ENCODE measurements at regions not wholly inside any gene's neighbourhood (a gene's known extent, or its start where the extent isn't known, plus 50 kb on each side); places are given as distances from the start of the nearest gene placed in this dataset.

DNA sequence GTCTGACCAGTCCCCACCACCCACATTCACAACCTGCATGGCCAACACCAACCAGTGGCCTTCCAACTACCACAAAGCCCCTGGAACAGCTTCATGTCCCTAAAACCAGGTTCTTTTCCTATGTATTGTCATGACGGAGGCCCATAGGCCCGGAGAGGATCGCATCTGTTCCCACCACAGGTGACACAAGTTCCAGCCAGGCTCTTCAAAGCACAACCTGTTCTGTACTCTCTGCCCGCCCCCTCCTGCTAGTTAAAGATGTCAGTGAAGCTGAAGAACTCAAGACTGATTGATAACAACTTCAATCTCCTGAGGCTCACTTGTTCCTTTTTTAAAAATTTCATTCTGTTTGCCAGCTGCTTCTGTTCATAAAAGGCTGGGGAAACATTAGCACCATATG, 121.1 kb upstream of the GUCY1A2 start:
- H3K36me3 ChIP-seq (ENCODE audit: control insufficient read depth, insufficient read depth, low read length), result no peaks in the 10 kb centered on the region
- no peaks in the 10 kb centered on the region for H3K27me3 ChIP-seq (replicated peaks; ENCODE audit: control insufficient read depth, insufficient read depth, low read length)
- no peak for DNase-seq (ENCODE audit: extremely low read depth, insufficient read length)
- TF ChIP-seq, protein P1, sequence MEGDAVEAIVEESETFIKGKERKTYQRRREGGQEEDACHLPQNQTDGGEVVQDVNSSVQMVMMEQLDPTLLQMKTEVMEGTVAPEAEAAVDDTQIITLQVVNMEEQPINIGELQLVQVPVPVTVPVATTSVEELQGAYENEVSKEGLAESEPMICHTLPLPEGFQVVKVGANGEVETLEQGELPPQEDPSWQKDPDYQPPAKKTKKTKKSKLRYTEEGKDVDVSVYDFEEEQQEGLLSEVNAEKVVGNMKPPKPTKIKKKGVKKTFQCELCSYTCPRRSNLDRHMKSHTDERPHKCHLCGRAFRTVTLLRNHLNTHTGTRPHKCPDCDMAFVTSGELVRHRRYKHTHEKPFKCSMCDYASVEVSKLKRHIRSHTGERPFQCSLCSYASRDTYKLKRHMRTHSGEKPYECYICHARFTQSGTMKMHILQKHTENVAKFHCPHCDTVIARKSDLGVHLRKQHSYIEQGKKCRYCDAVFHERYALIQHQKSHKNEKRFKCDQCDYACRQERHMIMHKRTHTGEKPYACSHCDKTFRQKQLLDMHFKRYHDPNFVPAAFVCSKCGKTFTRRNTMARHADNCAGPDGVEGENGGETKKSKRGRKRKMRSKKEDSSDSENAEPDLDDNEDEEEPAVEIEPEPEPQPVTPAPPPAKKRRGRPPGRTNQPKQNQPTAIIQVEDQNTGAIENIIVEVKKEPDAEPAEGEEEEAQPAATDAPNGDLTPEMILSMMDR (IDR thresholded peaks at IDR 0.05; ENCODE audit: insufficient read depth, low read length, poor library complexity, severe bottlenecking), result no peak
- H3K4me3 ChIP-seq (replicated peaks; ENCODE audit: low read depth, low read length), result no peak overlapping the region

DNA sequence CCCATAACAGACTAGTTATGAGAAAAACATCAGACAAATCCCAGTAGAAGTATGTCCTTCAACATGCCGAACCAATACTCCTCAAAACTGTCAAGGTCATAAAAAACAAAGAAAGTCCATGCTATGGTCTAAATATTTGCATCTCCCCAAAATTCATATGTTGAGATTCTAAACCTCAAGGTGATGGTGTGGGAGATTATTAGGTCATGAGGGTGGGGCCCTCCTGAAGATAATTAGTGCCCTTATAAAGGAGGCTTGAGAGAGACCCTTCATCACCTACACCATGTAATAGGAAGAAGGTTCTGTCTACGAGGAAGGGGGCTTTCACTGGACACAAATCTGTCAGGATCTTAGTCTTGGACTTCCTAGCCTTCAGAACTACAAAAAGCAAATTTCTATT, 118.6 kb upstream of the GUCY1A2 start:
- TF ChIP-seq, protein P1 (IDR thresholded peaks at IDR 0.05; ENCODE audit: insufficient read depth, low read length, poor library complexity, severe bottlenecking), result no peak
- H3K27me3 ChIP-seq (replicated peaks; ENCODE audit: control insufficient read depth, insufficient read depth, low read length), result no peaks in the 10 kb centered on the region
- DNase-seq (ENCODE audit: extremely low read depth, insufficient read length), result no peak
- no peak overlapping the region for H3K4me3 ChIP-seq (replicated peaks; ENCODE audit: low read depth, low read length)
- no peaks in the 10 kb centered on the region for H3K36me3 ChIP-seq (ENCODE audit: control insufficient read depth, insufficient read depth, low read length)

DNA sequence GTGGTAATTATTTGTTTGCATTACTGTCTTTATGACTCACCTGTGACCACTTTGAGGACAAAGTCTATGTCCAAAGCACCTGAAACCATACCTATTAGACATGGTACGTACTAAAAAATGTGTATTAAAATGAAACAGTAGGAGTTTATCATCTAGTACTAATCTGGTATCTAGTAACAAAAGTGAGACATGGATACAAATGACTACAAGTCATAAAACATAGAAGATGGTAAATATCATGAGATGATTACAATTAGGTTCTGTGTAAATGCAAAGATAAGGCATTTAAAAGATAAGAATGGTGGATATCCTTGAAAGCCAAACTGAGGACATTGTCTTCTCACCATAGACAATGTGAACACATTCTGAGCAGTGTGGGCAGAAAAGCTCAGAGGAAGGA, 113.5 kb upstream of the GUCY1A2 start:
- Histone ChIP-seq H3K27me3 (replicated peaks; ENCODE audit: control insufficient read depth, insufficient read depth, low read length) (no peaks in the 10 kb centered on the region), H3K36me3 (ENCODE audit: control insufficient read depth, insufficient read depth, low read length) (no peaks in the 10 kb centered on the region), H3K4me3 (replicated peaks; ENCODE audit: low read depth, low read length) (no peak overlapping the region)
- DNase-seq (ENCODE audit: extremely low read depth, insufficient read length), result no peak
- TF ChIP-seq, protein P1 (IDR thresholded peaks at IDR 0.05; ENCODE audit: insufficient read depth, low read length, poor library complexity, severe bottlenecking), result no peak

DNA sequence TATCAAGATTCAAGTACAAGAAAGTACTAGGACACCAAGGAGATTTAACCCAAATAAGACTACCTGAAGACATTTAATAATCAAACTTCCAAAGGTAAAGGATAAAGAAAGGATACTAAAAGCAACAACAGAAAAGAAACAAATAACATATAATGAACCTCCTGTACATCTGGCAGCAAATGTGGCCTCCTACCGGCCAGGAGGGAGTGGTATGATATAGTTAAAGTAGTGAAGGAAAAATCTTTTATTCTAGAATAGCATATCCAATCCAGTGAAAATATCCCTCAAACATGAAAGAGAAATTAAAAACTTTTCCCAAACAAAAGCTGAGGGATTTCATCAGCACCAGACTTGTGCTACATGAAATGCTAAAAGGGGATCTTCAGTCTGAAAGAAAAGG, 104.7 kb upstream of the GUCY1A2 start:
- Histone ChIP-seq H3K27me3 (replicated peaks; ENCODE audit: control insufficient read depth, insufficient read depth, low read length) (no peaks in the 10 kb centered on the region), H3K4me3 (replicated peaks; ENCODE audit: low read depth, low read length) (no peak overlapping the region), H3K36me3 (ENCODE audit: control insufficient read depth, insufficient read depth, low read length) (no peaks in the 10 kb centered on the region)
- DNase-seq (ENCODE audit: extremely low read depth, insufficient read length), result no peak
- TF ChIP-seq, protein P1 (IDR thresholded peaks at IDR 0.05; ENCODE audit: insufficient read depth, low read length, poor library complexity, severe bottlenecking), result peak; percentile 17

DNA sequence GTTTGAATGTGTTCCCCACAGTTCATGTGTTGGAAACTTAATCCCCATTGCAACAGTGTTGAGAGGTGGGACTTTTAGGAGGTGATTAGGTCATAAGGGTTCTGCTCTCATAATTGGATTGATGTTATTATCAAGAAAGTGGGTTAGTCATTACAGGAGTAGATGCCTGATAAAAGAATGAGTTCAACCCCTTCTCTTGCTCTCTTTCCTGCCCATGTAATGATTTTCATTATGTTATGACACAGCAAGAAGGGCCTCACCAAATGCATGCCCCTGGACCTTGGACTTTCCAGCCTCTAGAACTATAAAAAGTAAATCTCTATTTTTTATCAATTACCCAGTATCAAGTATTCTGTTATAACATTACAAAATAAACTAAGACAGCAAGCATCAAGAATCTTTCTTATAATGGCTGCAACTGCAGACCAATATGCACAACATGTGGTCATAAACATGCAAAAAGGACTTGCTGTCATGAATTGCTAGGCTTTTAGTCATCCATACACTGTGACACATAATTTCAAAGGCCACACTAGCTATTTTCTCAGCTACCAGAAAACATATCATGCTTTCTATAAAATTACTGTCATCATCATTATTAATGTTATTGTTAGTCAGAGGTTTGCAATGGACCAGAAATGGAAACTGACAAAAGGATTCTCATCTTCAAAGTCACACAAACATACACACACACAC, 99.9 kb upstream of the GUCY1A2 start:
- H3K4me3 ChIP-seq (replicated peaks; ENCODE audit: low read depth, low read length), result no peak overlapping the region
- H3K27me3 ChIP-seq (replicated peaks; ENCODE audit: control insufficient read depth, insufficient read depth, low read length), result no peaks in the 10 kb centered on the region
- no peak for DNase-seq (ENCODE audit: extremely low read depth, insufficient read length)
- TF ChIP-seq, protein P1 (IDR thresholded peaks at IDR 0.05; ENCODE audit: insufficient read depth, low read length, poor library complexity, severe bottlenecking), result no peak
- no peaks in the 10 kb centered on the region for H3K36me3 ChIP-seq (ENCODE audit: control insufficient read depth, insufficient read depth, low read length)

DNA sequence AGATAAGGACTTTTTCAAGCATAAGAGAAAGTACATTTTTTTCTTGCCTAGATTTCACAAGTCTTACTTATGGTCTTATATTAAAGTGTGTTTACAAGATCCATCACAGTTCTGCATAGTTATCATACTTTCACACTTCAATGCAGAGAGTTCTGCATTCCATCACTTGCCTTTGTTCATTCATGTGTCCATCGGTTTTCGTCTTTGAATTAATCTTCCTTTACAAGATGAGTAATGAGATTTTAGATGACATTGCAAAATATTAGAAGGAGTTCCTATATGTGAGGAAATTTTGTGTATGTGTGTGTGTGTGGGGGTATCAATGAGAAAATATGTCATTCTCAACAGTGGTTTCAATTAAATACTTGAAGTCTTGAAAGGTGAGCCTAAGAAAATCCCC, 98.1 kb upstream of the GUCY1A2 start:
- TF ChIP-seq, protein P1 (IDR thresholded peaks at IDR 0.05; ENCODE audit: insufficient read depth, low read length, poor library complexity, severe bottlenecking), result no peak
- H3K4me3 ChIP-seq (replicated peaks; ENCODE audit: low read depth, low read length), result no peak overlapping the region
- no peaks in the 10 kb centered on the region for H3K36me3 ChIP-seq (ENCODE audit: control insufficient read depth, insufficient read depth, low read length)
- H3K27me3 ChIP-seq (replicated peaks; ENCODE audit: control insufficient read depth, insufficient read depth, low read length), result no peaks in the 10 kb centered on the region
- DNase-seq (ENCODE audit: extremely low read depth, insufficient read length), result no peak

All from GM06990 (cell line).